Fibroblast of mammary gland (primary cell): ENCODE measurements at regions not wholly inside any gene's neighbourhood (a gene's known extent, or its start where the extent isn't known, plus 50 kb on each side); places are given as distances from the start of the nearest gene placed in this dataset.
"Not testable (repeated sequence)": the region's sequence is repeated elsewhere in the genome, so short reads cannot be mapped to it uniquely, and the experiment has no call there.

ENCODE experiments used
- DNase-seq: peaks from one replicate; pipeline ENCODE4 v3.0.0-alpha.2; 2010; ENCODE audit warnings: low read depth
- H3K4me3 ChIP-seq: 2 replicates; pipeline ENCODE4 v1.5.1; 2011; ENCODE audit warnings: low read depth, mild to moderate bottlenecking, low read length, moderate library complexity; ENCODE audit not compliant: control insufficient read depth
- TF ChIP-seq, protein P1 (sequence below): conservative IDR thresholded peaks from 2 replicates; pipeline ENCODE4 v1.5.1; 2011; ENCODE audit warnings: low read depth, low read length, inconsistent platforms; ENCODE audit not compliant: control insufficient read depth, insufficient read depth

GRCh38 chr1:197995408-197996258 is 78.5 kb downstream of the LHX9 start:
- no peak for DNase-seq
- TF ChIP-seq, protein P1, sequence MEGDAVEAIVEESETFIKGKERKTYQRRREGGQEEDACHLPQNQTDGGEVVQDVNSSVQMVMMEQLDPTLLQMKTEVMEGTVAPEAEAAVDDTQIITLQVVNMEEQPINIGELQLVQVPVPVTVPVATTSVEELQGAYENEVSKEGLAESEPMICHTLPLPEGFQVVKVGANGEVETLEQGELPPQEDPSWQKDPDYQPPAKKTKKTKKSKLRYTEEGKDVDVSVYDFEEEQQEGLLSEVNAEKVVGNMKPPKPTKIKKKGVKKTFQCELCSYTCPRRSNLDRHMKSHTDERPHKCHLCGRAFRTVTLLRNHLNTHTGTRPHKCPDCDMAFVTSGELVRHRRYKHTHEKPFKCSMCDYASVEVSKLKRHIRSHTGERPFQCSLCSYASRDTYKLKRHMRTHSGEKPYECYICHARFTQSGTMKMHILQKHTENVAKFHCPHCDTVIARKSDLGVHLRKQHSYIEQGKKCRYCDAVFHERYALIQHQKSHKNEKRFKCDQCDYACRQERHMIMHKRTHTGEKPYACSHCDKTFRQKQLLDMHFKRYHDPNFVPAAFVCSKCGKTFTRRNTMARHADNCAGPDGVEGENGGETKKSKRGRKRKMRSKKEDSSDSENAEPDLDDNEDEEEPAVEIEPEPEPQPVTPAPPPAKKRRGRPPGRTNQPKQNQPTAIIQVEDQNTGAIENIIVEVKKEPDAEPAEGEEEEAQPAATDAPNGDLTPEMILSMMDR: no peak
- H3K4me3 ChIP-seq: no peak overlapping the region

- not testable (repeated sequence) for DNase-seq
Measured at GRCh38 chr1:197996259-197996512, 79.0 kb downstream of the LHX9 start.

DNA sequence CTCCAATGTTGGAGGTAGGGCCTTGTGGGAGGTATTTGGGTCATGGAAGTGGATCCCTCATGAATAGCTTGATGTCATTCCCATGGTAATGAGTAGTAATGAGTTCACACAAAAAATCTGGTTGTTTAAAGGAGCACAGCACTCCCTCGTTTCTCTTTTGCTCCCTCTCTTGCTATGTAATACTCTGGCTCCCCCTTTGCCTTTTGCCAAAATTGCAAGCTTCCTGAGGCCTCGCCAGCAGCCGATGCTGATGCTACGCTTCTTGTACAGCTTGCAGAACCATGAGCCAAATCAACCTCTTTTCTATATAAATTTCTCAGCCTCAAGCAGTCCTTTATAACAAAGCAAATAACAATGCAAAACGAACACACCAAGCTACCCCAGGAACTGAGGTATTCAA is 80.9 kb downstream of the LHX9 start:
- DNase-seq: no peak
- no peak overlapping the region for H3K4me3 ChIP-seq
- TF ChIP-seq, protein P1: no peak

More at GRCh38 chr1:197996259-197996512, 79.0 kb downstream of the LHX9 start:
- not testable (repeated sequence) for H3K4me3 ChIP-seq

GRCh38 chr1:198001776-198002408 is 84.7 kb downstream of the LHX9 start:
- H3K4me3 ChIP-seq: no peak overlapping the region
- TF ChIP-seq, protein P1: no peak
- DNase-seq: no peak

DNA sequence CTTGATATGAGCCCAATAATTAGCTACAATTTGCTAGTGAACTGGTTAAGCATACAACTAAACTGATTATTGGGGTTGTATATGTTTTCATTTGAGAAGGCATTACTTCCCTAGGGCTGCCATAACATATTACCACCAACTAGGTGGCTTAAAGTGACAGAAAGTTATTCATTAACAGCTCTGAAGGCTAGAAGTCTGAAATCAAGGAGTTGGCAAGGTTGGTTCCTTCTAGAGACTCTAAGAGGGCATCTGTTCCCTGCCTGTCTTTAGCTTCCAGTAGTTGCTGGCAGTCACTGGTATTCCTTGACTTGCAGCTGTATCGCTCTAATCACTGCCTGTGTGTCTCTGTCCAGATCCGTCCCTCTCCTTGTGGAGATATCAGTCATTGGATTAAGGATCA is 86.3 kb downstream of the LHX9 start:
- H3K4me3 ChIP-seq: no peak overlapping the region
- DNase-seq: no peak
- TF ChIP-seq, protein P1: no peak

DNA sequence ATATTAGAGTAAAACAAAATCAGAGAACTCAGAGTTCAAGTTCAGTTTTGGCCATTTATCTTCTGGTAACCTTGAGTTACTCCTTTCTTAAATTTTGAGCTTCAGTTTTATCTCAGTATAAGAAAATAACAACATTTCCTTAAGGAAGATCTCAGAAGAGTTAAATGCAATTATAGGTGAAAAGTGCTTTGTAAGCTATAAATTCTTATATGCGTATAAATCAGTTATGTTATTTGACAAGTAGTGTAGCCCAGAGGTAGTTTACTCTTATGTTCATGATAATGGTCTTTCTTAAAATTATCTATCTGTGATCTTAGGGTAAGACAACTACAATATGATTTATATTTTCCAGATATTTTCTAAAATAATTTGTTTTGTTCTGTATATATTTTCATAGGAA is 89.8 kb downstream of the LHX9 start:
- no peak overlapping the region for H3K4me3 ChIP-seq
- DNase-seq: no peak
- TF ChIP-seq, protein P1: no peak

DNA sequence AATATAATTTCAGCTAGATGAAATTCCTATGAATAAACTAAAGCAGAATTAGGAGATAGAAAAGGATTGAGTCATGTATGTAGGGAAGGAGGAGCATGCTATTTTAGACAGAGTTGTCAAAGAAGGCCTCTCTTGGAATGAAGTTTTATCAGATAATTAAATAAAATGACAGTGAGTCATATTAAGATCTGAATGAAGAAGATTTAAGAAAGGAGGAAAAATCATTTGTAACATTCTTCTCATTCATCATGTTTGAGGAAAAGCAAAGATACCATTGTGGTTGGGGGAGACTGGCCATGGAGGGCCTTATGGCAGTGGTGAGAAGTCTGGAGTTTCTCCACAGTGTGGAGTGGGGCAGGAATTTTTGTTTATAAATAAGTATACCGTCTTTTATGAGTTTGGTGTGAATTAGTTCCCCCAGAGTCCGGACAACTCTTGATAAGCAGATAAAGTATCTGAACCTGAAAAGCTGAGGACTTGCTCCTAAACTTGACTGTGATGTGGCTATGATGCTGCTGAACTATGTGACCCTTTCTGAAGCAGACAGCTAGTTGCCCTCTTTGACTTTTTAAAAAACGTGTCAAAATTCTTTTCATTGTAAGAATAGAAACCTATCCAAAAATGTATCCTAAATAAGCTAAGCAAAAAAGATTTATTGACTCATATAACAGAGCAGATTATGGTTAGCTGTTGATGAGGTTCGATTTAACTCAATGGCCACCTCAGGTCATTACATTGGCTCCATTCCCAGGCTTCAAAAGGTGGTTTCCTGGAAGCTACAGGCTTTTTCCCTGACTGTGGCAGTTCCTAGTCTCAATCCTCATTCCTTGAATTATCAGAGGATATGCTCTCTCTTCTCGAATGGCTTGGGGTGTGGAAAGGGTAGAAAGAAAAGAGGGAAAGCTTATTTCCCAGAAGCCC is 90.8 kb downstream of the LHX9 start:
- TF ChIP-seq, protein P1: no peak
- H3K4me3 ChIP-seq: no peak overlapping the region
- DNase-seq: no peak
